ENCODE measurements at regions not wholly inside any gene's neighbourhood (a gene's known extent, or its start where the extent isn't known, plus 50 kb on each side); places are given as distances from the start of the nearest gene placed in this dataset.

DNA sequence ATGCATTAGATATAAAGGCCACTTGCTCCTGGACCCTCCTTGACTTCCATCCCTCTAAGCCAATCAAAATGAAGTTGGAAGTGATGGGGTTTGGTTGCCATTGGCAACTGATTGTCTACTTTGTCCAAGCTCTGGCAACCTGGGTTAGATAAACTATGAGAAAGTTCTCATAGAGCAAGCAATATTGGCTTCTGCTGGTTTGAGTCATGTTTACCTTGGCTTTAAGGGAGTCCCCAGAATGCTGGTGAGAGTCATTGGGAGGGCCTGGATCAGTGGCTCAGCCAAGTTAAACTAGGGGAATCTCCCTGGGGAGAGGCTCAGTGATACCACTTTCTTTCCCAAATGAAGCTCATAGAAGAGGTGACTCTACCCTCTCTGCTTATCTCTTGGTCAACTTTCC is 176.3 kb upstream of the ROPN1 start:
- no peak overlapping the region for H3K4me3 ChIP-seq (ENCODE audit: low read depth, low read length)
- peak; percentile 26 for DNase-seq (ENCODE audit: low read depth)
- no peak for TF ChIP-seq CTCF (IDR thresholded peaks at IDR 0.05; ENCODE audit: low read depth, low read length, missing control alignments)
- in situ Hi-C loops (cut with HindIII; ENCODE audit: low sequenced_read_pairs) = no loop called here

DNA sequence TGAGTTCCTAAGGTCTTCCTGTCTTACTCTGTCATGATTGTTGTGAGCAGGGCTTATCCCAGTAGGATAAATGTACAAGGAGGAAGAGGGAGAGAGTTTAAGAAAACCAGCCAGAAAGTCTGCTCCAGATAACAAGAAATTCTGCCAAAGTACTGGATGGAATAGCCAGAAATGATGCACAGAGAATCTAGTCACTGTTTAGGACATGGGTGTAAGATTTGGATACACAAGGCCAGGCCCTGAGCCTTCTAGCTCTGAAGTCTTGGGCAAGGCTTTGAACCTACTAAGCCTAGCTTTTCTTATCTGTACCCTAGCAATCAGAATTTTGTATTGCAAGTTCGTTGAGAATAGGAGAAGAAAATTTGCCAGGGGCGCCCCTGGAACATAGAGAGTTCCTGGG is 180.4 kb upstream of the ROPN1 start:
- in situ Hi-C loops (cut with HindIII; ENCODE audit: low sequenced_read_pairs) = no loop called here
- no peak for TF ChIP-seq CTCF (IDR thresholded peaks at IDR 0.05; ENCODE audit: low read depth, low read length, missing control alignments)
- no peak overlapping the region for H3K4me3 ChIP-seq (ENCODE audit: low read depth, low read length)
- no peak for DNase-seq (ENCODE audit: low read depth)

DNA sequence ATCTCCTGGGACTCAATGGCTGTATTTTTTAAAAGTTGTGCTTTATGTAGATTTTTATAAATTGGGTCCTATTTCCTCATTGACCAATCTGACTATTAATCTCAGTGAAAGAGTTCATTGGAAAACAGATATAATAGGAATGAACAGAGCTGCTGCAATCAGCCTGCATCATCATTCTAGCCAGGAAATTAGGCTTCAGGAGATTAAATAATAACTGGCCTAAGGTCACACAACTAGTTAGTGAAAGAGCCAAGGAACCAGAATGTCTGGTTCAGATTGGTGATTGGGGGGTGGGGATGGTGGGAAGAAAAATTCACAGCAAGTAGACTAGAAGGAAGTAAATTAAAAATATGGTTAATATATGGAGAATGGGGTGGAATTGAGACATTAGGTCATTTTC is 180.9 kb upstream of the ROPN1 start:
- H3K4me3 ChIP-seq (ENCODE audit: low read depth, low read length) = no peak overlapping the region
- no peak for TF ChIP-seq CTCF (IDR thresholded peaks at IDR 0.05; ENCODE audit: low read depth, low read length, missing control alignments)
- DNase-seq (ENCODE audit: low read depth) = no peak
- in situ Hi-C loops (cut with HindIII; ENCODE audit: low sequenced_read_pairs) = no loop called here

GRCh38 chr3:124174476-124174875 is 182.6 kb upstream of the ROPN1 start:
- no peak overlapping the region for H3K4me3 ChIP-seq (ENCODE audit: low read depth, low read length)
- DNase-seq (ENCODE audit: low read depth) = no peak
- in situ Hi-C loops (cut with HindIII; ENCODE audit: low sequenced_read_pairs) = no loop called here
- TF ChIP-seq CTCF (IDR thresholded peaks at IDR 0.05; ENCODE audit: low read depth, low read length, missing control alignments) = no peak

DNA sequence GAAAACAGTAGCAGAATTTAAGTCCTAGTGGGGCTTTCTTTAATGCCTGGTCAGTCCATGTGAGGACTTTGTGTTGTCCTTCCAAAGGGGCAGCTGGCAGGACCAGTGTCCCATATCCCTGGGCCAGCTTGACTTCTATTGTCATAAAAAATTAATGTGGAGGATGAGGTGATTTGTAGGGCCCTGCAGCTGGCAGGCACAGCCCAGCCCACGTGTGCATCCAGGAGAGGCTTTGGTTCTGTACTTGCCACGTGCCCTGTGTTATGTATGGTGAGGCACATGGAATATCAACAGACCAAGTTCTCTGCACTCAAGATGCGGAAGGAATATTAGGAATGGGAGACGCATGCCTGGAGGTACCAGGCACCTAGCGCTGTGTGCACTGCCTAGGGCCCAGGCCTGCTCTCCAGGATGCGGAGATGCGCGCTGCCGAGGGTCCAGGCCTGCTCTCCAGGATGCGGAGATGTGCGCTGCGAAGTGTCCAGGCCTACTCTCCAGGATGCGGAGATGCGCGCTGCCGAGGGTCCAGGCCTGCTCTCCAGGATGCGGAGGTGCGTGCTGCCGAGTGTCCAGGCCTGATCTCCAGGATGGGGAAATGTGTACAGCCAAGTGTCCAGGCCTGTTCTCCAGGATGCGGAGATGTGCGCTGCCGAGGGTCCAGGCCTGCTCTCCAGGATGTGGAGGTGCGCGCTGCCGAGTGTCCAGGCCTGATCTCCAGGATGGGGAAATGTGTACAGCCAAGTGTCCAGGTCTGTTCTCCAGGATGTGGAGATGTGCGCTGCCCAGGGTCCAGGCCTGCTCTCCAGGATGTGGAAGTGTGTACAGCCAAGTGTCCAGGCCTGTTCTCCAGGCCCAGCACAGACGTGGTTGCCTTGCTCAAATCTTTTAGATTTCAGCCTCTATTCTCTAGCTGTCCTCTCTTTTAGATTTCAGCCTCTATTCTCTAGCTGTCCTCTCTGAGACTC is 183.3 kb upstream of the ROPN1 start:
- DNase-seq (ENCODE audit: low read depth) = no peak
- in situ Hi-C loops (cut with HindIII; ENCODE audit: low sequenced_read_pairs) = no loop called here
- TF ChIP-seq CTCF (IDR thresholded peaks at IDR 0.05; ENCODE audit: low read depth, low read length, missing control alignments) = no peak
- H3K4me3 ChIP-seq (ENCODE audit: low read depth, low read length) = no peak overlapping the region

DNA sequence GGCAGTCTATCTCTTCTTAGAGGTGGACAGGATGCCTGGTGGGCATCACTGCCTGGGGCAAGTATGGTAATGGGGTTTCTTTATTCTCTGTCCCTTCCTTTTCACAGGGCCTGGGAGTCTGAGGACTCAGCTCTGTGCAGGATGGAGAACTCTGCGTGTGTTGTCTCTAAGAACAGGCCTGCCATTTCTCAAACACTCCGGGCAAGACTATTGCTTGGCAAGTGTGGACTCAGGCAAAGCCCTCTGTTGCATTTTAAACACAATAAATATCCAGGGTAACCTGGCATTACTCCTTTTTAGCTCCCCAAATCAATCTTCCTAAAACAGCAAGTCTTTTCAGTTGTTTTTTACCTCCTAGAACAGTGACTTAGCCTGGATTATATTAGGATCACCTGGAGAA is 185.1 kb upstream of the ROPN1 start:
- DNase-seq (ENCODE audit: low read depth) = no peak
- no peak for TF ChIP-seq CTCF (IDR thresholded peaks at IDR 0.05; ENCODE audit: low read depth, low read length, missing control alignments)
- in situ Hi-C loops (cut with HindIII; ENCODE audit: low sequenced_read_pairs) = no loop called here
- H3K4me3 ChIP-seq (ENCODE audit: low read depth, low read length) = no peak overlapping the region
